BE2C (cell line): ENCODE measurements at regions not wholly inside any gene's neighbourhood (a gene's known extent, or its start where the extent isn't known, plus 50 kb on each side); places are given as distances from the start of the nearest gene placed in this dataset.

Experiments
- DNase-seq: peaks from one replicate; pipeline ENCODE4 v3.0.0-alpha.2; 2020
- H3K27me3 ChIP-seq: fragments of 250-450 bp; sonication (Bioruptor Pico); 2 replicates; pipeline ENCODE4 v1.5.1; 2020; ENCODE audit warnings: mild to moderate bottlenecking
- H3K36me3 ChIP-seq: fragments of 250-450 bp; sonication (Bioruptor Pico); 2 replicates; pipeline ENCODE4 v1.5.1; 2020; ENCODE audit warnings: mild to moderate bottlenecking
- H3K4me1 ChIP-seq: fragments of 250-450 bp; sonication (Bioruptor Pico); 2 replicates; pipeline ENCODE4 v1.5.1; 2020
- H3K4me3 ChIP-seq: 2 replicates; pipeline ENCODE4 v1.5.1; 2011; ENCODE audit warnings: low read depth, low read length
- H3K9me3 ChIP-seq: fragments of 250-450 bp; sonication (Bioruptor Pico); 2 replicates; pipeline ENCODE4 v1.5.1; 2020
- CTCF ChIP-seq: IDR thresholded peaks from 2 replicates; pipeline ENCODE4 v1.5.1; 2012; ENCODE audit warnings: mild to moderate bottlenecking, low read depth, low read length

- H3K27me3 ChIP-seq: no peaks in the 10 kb centered on the region
These were observed 570.2 kb downstream of the SLITRK1 start for GRCh38 chr13:83311886-83312577.

GRCh38 chr13:83298617-83299016, 583.7 kb downstream of the SLITRK1 start:
- no peaks in the 10 kb centered on the region for H3K27me3 ChIP-seq
- no peaks in the 10 kb centered on the region for H3K4me1 ChIP-seq
- H3K36me3 ChIP-seq: no peaks in the 10 kb centered on the region
- no peak for DNase-seq
- TF ChIP-seq CTCF: no peak
- H3K9me3 ChIP-seq: no peaks in the 10 kb centered on the region
- no peak overlapping the region for H3K4me3 ChIP-seq

More at GRCh38 chr13:83311886-83312577, 570.2 kb downstream of the SLITRK1 start:
- no peaks in the 10 kb centered on the region for H3K36me3 ChIP-seq
- no peak overlapping the region for H3K4me3 ChIP-seq
- H3K4me1 ChIP-seq: no peaks in the 10 kb centered on the region
- no peak for DNase-seq
- TF ChIP-seq CTCF: no peak
- no peaks in the 10 kb centered on the region for H3K9me3 ChIP-seq

- no peak for TF ChIP-seq CTCF
These were observed 584.5 kb downstream of the SLITRK1 start for GRCh38 chr13:83297586-83298290.

GRCh38 chr13:83295686-83296085, 586.6 kb downstream of the SLITRK1 start:
- Histone ChIP-seq H3K9me3 (no peaks in the 10 kb centered on the region), H3K36me3 (no peaks in the 10 kb centered on the region), H3K4me3 (no peak overlapping the region), H3K4me1 (no peaks in the 10 kb centered on the region), H3K27me3 (no peaks in the 10 kb centered on the region)
- no peak for DNase-seq
- TF ChIP-seq CTCF: no peak

More at GRCh38 chr13:83297586-83298290, 584.5 kb downstream of the SLITRK1 start:
- Histone ChIP-seq H3K36me3 (no peaks in the 10 kb centered on the region), H3K4me1 (no peaks in the 10 kb centered on the region), H3K4me3 (no peak overlapping the region), H3K27me3 (no peaks in the 10 kb centered on the region), H3K9me3 (no peaks in the 10 kb centered on the region)
- no peak for DNase-seq

- H3K9me3 ChIP-seq: no peaks in the 10 kb centered on the region
- no peak for DNase-seq
- H3K4me3 ChIP-seq: no peak overlapping the region
- no peak for TF ChIP-seq CTCF
- no peaks in the 10 kb centered on the region for H3K4me1 ChIP-seq
- H3K27me3 ChIP-seq: no peaks in the 10 kb centered on the region
- no peaks in the 10 kb centered on the region for H3K36me3 ChIP-seq
These were observed 595.5 kb downstream of the SLITRK1 start for GRCh38 chr13:83286737-83287136.

- no peak for DNase-seq
- Histone ChIP-seq H3K9me3 (no peaks in the 10 kb centered on the region), H3K4me3 (no peak overlapping the region), H3K36me3 (no peaks in the 10 kb centered on the region), H3K27me3 (no peaks in the 10 kb centered on the region), H3K4me1 (no peaks in the 10 kb centered on the region)
- TF ChIP-seq CTCF: no peak
These were observed 600.6 kb downstream of the SLITRK1 start for GRCh38 chr13:83281654-83282053.
